ENCODE measurements at regions not wholly inside any gene's neighbourhood (a gene's known extent, or its start where the extent isn't known, plus 50 kb on each side); places are given as distances from the start of the nearest gene placed in this dataset.

DNA sequence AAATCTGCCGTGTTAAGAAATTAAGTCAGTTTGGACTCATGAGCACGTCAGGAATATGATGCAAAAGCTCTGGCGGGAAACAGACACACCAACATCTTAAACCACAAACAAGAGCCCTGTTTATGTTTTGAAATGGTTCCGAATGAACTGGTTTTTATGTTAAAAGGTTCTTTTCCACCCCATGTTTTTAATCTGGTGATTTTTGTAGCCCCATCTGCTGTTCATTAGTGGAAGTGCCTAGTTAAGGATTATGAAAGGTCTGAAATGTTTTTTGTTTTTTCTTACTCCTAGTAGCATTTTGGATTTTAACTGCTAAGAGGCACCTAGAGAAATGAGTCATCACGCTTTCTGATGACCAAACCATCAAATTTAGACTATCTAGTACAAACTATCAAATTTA, 404.1 kb upstream of the MKI67 start:
- peak in 1 of 14 donors; percentile 7 for DNase-seq

DNA sequence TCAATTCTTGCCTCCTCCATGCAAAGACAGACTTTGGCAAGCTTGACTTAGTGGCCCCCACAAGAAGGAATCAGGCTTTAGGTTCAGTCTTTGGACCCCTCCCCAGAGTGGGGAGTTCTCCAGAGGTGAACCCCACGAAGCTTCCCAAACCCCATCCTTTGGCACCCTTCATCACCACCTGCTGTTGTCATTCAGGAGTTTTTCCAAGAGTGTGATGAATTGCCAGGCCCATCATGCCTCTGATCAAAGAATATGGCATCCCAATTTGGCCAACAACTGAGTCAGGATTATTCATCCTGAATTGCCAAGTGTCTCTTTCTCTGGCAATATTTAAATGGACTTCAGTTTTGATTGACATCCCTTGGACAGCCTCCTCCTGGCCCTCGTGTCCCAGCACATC, 404.7 kb upstream of the MKI67 start:
- DNase-seq: no peak

DNA sequence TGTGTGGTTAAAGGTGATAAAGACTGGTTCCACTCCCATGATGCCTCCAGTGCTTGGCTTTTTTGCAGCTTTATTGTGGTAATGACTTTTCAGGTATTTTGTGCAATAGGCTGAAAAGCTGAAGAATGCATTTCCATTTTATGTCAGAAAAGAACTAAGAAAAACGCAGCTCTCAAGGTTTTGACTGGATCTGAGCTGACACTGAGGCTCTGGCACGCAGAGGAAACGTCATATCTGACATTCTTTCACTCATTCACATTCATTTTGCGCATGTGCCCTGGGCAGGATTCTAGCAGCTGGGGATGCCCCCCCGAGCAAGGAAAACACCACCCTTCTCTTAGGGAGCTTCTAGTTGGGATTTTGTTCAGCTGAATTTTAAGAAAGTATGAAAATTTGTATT, 408.5 kb upstream of the MKI67 start:
- DNase-seq: no peak

DNA sequence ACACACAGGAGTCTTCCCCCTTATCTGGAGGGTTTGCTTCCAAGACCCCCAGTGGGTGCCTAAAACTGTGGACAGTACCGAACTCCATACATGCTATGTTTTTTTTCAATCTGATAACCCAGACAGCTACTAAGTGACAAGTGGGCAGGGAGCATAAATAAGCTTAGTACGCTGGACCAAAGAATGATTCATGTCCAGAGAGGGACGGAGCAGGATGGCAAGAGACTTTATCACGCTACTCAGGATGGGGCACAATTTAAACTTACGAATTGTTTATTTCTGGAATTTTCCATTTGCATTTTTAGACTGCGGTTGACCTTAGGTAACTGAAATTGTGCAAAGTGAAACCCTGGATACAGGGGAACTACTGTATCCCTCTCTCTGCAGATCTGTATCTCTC, 410.0 kb upstream of the MKI67 start:
- no peak for DNase-seq

DNA sequence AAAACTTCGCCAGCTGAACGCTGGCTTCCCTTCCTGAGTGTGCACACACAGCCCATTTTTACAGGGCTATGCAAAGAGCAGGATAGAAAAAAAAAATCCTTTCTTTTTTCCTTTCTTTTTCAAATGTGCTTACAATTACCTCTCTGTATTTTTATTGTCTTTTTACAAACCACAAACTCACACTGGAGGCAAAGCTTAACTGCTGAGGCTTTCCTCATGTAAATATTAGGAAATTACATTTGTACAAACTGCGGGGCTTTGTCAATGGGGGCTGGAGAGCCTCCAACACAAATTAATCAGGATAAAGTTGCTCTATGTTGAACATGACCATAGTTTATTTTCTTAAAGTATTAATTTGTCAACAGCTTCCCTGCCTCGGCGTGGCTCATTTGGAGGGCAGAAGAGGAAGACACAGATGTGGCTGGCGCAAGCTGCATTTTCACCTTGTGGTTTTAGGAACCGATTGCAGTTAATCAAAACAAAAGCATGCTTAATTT, 411.7 kb upstream of the MKI67 start:
- no peak for DNase-seq

DNA sequence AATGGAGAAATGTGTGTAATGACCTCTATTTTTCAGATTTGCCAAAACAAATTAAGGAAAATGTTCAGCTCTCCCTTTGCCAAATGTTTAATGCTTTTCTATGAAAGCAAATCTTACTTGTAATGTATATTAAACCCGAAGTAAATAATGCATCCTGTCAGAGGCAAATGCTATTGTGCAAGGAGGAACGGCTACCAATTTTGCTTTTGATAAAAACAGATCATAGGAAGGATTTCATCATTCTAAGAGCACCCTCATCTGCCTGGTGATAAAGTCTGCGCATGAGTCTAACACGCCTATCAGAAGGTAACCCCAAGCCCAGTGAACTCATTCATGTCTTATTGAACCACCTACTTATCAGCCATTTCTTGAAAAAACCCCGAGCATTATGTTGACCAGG, 412.4 kb upstream of the MKI67 start:
- DNase-seq: no peak

DNA sequence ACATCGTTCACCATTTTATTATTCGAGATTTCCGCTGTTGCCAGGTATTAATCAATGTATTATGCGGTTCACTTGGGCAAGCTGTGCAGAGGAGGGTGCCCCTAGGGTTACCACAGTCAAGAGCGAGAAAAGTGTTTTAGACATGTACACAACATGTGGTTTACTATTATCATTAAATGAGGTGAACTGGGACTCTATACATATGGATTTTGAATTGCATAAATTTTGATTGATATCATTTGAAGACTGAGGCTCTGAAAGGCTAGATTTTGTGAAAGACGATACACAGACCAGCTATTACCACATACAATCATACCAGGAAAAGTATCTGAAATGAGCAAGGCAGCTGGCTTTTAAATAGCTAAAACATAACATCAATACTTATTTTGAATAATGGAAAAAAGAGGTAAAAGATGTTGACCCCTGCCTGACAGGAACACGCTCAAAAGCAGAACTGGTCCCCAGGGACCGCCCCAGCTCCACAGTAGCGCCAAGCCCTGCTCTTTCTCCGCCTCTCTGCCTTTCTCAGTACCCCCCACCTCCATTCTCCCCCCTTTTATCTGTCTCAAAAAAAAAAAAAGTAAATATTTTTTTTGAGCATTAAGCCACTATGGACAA, 413.4 kb upstream of the MKI67 start:
- no peak for DNase-seq

DNA sequence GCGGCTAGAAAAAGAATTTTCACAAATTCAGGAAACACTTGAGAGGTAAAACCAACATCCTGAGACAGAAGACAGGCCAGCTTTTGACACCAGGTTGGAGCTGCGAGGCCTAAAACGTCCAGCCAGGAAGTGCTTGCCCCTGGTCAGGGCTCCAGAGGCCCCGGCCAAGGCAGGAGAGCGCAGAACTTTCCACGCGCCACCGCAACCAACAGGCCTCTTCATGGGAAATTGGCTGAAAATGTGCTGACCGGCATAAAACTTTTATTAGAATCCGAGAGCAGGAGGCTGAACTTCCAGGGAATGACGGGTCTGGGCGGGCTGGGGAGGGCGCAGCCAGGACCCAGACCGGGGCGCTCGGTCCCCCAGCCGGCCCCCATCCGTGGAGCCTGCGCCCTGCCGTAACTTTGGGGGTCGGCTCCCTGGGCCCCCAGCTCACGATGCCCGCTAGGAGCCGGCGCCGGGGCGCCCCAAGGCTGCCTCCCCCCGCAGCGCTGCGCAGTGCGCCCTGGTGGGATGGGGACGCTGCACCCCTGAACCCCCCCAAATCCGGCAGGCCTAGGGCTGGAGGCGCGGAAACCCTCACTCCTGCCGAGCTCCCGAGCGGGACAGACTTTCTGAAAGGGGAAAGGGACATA, 414.0 kb upstream of the MKI67 start:
- no peak for DNase-seq

DNA sequence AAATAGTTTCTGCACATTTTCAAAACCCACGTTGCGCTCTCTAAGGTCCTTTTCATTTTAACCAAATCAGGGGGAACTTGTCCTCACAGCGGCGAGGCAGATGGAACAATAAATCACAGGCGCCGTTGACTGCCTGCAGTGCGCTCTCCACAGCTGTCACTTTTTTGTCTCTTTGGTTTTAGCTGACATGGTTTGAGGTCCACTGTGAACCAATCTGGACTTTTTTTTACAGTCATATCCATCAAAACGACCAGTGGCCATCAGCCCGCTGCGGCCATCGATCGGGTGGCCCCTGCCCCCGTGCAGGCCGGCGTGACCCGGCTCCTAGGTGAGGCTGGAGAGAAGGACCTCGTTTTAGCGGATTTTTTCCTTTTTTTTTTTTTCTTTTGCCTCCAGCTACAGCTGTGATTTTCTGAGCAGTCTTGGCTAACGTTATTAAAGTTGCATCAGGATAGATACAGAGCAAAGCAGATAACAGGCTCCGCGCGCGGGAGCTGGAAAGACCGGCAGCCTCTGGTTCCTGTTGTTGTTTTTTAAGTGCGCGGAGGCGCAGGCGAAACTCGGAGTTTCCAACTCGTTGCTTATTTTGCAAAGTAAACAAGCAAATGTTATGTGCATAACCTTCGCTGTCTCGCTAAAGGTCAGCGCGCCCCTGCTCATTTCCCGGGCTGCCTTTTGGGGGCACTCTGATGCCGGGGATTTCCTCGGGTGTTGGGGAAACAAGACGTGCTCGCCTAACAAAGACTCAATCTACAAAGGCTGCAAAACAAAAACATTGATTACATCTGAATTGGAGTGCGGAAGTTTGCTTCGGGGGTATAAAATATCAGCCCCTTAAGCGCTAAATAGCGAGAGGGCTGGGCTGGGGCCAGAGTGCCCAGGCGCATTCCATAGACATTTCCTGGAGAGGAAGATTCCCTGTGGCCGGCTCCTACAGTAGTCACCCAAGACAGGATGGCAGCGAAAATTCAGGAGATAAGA, 414.8 kb upstream of the MKI67 start:
- DNase-seq: peak in 8 of 14 donors; percentile 2 to 27 (median 6)

DNA sequence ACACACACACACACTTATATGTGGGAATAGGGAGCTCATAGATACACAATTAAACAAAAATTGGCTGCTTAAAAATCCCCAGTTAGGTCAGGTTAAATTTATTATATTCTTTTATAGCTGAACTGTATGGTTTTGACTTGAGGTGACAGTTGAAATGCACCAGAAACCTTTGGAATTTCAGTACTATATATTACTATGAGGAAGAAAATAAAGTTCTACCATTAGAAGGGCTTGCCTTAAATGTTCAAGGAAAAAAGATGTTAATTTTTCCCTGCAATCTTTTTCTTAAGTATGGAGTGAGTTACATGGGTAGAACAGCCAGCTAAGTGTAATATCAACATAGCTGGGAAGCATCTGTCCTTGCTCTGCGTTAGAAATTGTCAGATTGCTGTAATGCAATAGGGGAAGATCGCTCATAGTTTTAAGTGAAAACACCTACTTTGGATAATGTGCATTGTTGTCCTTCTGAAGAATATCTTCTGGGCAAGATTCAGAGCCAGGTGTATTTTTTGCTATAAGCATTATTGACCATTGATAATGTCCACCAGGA, 415.8 kb upstream of the MKI67 start:
- DNase-seq: no peak

DNA sequence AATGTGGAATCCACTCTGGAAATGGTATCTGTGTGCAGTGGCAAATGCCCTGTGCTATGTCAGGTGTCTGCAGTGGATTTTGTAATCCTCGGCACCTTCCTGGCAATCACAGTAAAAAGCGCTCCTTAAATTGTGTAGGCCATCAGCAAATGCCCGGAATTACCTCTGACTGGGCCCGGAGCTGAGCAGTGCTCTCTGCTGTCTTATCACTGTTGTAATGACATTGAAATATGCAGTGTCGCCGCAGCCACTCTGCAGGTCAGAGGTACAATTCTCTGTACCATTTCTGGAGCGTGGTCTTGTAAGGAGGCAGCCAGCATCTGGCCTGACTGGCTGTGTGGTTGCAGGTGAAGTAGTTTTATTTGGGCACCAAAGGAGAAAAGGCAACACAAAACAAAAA, 416.4 kb upstream of the MKI67 start:
- no peak for DNase-seq

DNA sequence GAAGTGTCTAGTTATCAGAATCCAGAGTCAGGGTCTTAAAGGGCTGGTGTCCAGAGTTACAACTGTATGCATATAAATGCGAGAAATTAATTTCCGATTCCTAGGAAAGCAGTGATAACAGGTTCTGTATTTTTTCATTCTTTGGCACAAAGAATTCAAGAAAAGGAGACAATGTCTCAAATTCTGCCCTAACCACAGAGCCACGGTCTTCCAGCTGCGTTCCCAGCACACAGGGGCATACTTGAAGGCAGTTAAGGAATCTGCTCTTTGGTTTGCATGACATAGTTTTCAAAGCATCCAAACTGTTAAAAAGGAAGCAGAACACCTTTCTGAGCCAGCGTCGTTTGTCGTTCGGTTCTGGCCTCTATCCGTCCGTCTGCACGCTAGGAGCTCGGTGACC, 416.9 kb upstream of the MKI67 start:
- DNase-seq: no peak

DNA sequence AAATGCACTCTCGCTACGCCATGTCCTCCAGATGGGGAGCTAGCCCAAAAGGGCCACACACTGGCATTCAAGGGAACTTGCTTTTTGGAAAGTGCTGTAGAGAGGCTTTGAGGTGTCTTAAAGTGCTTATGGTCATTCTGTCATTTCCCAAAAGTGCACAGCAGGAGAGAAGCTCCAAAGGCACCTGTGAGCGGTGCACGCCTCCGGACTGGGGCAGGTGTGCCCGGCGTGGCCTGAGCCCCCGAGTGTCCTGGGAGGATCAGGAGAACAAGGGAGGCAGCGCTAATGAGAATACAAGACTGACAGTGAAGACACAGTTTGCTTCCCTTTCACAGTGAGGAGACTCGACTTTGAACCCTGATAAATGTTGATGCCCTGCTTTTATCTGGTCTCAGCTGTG, 419.0 kb upstream of the MKI67 start:
- no peak for DNase-seq

DNA sequence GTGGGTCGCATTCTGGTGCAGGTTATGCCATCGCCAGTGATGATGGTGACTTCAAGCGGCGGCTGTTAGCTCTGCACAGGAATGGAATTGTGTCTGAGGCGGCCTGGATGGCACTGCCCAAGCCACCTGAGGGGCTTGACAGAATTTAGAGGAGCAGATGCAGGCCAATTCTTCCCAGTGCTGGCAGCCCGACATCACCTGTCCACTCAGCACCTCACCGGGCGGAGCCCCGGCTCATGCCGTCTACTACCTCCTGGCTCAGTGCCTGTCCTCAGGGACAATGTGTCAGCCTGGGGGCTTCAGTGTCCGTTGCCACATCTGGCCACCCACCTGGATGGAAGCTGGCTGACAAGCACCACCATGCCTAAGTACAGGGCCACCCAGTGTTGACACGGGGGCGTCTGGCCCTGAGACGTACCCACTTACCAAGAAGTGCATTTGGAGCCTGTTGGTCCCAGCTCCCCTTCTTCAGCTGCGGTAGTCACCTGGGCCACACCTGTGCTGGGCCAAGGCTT, 420.5 kb upstream of the MKI67 start:
- DNase-seq: no peak

DNA sequence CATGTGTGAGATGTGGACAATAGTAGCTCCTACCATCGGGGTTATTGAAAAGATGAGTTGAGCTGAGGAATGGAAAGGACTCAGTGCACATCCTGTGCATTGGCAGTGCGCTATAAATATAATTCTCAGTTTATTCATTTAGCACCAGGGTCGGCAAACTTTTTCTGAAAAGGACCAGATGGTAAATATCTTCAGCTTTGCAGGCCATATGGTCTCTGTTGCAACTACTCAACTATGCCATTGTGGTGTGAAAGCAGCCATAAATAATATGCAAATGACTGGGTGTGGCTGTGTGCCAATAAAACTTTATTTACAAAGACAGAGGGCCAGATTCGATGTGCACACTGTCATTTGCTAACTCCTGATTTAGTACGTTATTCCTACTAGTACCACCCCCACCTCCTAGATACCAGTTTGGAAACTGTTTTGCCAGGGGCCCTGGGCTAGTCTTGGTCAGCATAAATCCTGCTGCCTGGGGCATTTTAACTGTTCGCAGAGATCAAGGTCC, 422.9 kb upstream of the MKI67 start:
- no peak for DNase-seq

DNA sequence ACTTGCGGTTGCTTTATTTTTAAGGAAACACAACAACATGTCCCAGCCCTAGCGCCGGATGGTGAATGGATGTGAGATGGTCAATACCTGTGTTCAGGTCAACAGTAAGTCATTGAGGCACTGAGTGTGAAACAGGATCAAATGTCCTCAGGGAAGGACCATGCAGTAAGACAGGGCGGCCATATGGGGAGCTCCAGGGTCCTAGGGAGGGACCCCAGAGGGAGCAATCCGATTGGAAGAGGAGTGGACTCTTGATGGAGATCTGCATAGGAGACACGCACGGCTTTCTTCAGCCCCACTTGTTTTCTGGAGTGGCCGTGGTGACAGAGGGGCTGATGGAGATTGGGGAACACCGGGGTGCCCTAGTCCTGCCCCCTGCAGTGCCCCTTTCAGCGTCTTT, 423.8 kb upstream of the MKI67 start:
- no peak for DNase-seq

DNA sequence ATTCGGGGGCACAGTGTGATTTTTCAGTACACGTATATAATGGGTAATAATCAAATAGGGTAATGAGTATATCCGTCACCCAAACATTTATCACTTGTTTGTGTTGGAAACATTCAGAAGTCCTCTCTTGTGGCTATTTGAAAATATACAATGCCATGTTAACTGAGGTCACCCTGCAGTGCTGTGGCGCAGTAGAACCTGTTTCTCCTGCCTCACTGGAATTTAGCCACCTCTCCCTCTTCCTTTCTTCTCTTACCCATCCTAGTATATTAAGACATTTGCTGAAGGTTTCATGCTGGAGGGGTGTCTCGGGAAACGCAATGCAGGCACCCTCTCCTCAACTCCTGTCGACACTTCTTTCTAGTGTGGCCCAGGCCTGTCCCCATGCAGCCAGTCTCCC, 425.3 kb upstream of the MKI67 start:
- DNase-seq: no peak

DNA sequence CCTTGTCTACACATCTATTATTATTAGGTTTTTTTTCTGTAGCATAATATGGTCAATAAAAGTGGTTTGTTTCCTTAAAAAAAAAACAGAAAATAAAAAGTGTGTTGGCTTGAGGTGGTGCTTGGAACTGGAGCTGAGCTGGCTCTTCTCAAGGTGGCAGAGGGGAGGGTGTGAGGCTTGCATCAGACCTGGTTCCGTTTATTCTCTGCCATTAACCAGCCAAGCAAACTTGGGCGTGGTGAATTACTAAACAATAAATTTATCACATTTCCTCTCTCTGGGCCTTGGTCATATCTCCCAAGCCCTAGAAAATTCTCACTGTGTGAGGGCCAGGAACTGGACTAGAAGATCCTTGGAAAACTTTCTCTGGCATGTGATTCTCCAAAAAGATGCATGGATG, 427.5 kb upstream of the MKI67 start:
- no peak for DNase-seq

DNA sequence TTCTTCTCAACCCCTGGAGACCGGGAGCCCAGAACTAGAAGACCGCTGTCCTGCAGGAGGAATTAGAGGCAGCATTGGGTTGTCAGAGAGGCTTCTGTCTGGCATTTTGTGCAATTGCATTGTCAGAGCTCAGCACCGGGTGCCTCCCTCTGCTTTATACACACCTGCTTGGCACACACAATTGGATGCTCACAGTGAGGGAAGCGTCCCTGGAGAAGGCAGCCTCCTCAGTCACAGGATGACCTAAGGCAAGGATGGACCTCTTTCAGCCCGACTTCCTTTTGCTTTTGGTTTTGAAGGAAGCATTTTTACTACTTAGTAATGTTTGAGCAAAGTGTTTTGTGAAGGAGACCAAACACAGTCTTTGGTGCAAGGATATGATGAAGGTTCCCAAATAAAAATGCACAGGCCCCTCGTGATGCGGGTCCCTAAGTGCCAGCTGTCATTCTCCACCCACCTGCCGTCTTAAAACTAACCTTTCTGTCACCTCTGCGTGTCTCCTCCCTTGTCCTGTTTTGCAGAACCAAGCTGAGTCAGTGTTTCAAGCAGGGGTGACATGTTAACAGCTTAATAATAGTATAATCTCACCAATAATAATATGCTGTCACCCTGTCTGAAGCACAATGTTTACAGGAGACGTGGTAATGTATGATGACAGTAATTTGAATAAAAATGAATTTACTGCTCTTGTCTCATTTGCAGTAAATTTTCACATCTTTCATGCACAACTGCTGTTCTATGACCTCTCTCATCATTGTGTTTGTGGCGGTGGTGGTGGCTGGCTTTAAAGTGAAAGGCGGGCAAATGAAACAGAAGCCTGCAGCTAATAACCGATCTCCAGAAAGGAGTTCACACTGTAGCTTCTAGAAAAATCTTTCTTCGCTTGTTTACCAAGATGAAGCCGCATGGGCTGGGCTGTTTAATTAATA, 430.2 kb upstream of the MKI67 start:
- DNase-seq: no peak

DNA sequence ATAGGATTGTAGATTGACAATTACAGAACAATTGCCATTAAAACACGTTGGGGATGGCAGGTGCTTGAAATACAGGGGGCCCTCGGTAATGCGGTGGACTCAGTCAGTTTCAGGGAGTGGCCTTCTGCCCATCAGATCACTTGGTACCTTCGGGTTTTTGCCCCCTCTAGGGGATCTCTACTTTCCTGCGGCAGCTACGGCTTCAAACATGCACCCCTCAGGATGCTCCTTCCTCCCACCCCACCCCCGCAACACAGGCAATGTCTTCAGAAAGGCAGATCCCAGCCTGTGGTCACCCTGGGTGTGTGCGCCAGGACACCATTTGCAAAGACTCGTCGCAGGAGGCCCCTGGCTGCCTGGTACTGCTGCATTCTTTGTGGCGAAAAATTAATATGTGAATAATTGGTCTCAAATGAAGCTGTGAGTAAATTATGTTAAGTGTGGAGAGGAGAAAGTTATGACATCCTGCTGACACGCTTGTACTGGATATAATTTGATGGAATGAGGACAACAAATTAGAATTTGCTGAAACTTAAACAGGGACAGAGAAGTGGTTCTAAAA, 431.0 kb upstream of the MKI67 start:
- no peak for DNase-seq

DNA sequence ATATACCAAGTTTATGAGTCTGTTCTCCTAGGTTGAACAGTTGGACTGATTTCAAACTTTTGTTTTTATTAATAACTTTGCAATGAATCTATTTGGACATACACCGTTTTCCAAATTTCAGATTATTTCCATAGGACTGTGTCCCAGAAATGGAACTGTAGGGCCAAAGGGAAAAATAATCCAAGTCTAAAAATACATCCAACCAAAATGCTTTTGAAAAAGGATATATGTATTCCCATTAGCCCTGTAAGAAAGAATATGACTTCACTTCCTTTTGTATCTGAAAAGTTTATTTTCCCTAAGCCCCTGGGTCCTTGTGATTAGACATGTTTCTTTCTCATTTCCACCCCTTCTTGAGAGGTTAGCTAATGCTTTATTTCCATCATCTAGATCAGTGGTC, 434.2 kb upstream of the MKI67 start:
- DNase-seq: no peak
